NAMALWA (cell line): ENCODE measurements at regions not wholly inside any gene's neighbourhood (a gene's known extent, or its start where the extent isn't known, plus 50 kb on each side); places are given as distances from the start of the nearest gene placed in this dataset.
"Not testable (repeated sequence)": the region's sequence is repeated elsewhere in the genome, so short reads cannot be mapped to it uniquely, and the experiment has no call there.

Experiments used
- DNase-seq: peaks from one replicate; pipeline ENCODE4 v3.0.0-alpha.2; 2015; ENCODE audit warnings: low spot score

DNA sequence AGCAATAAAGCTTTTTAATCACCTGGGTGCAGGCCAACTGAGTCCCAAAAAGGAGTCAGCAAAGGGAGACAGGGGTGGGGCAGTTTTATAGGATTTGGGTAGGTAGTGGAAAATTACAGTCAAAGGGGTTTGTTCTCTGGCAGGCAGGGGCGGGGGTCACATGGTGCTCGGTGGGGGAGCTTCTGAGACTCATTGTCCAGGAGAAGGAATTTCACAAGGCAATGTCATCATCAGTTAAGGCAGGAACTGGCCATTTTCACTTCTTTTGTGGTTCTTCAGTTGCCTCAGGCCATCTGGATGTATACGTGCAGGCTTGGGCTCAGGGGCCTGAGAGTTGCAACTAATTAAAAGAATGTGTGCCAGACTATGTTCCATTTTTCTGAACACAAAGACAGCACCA is 147.5 kb upstream of the SCN7A start:
- not testable (repeated sequence) for DNase-seq

DNA sequence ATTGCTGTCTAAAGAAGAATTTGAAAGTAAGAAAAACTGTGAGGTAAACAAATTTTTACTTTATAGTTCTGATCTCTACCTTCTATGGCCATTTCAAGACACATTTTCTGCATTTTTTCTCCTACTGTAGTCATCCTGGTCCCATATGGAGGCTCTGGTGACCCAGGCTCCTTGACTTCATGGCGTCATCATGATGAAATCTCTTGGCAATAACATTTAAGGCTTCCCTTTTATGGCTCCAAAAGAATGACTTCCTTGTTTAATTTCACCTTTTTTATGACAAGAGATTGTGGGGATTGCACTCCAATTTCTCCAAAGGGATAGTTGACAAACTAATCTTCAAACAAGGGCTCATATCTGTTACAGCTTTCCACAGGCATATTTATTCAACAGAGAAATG is 143.0 kb upstream of the SCN7A start:
- no peak for DNase-seq

DNA sequence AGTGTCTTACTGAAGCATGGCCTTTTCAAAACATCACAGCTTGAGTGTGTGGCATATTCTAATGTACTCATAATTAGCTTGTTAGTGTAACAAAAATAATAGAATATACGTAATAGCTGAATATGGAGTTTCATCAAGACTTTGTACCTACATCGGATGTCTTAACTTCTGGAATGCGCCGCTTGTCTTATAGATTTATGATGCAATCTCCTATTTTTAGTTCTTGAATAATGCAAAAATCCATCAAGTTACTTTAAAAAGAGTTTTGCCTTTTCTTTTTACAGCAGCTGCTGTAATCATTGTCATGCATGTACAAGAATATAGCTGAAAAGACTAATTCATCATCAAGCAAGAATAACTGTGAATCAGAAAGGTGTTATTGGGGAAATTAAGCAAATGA is 140.7 kb upstream of the SCN7A start:
- DNase-seq: no peak

DNA sequence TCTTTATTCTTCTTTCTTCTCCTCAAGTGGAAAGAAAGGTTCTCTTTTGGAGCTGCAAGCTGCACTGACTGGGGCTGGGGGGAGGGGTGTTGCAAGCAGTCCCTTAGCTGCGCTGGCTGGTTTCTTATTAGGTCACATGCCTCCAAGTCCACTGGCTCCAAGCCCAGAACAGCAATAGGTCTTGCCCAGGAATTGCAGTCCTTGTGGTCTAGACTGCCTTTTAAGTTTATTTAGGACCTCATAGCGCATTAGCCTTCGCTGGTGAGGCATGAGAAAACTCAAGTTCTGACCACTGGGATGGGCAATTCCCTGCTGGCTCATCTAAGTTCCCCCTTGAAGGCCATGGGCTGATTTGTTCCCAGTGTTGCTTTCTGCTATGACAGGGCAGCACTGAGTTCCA is 138.6 kb upstream of the SCN7A start:
- no peak for DNase-seq

DNA sequence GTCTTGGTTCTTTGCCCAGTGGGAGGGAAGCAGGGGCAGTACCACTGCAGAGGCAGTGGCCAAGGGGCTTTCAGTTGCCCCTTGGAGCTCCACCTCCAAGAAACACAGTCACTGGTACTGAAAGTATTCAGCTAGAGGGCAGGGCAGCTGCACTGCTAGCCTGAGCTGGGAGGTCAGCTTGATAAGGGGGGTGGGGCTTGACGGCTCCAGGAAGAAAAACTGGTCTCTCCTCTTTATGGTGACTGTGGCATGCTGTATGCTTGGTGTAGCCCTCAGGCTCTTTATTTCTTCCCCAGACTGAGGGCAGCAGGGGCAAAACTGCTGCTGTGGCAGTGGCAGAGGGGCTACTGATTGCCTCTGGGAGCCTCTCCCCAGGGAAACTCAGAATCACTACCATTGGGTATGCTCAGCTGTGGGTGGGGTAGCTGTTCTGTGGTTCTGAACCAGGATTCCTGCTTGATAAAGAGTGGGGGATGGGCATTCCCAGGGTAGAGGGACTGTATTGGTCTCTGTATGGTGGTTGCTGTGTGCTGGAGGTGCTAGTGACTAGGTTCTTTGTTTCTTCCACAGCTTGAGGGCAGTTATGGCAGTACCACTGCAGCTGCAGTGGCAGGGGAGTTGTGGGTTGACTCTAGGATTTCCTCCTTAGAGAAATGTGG is 134.6 kb upstream of the SCN7A start:
- no peak for DNase-seq

DNA sequence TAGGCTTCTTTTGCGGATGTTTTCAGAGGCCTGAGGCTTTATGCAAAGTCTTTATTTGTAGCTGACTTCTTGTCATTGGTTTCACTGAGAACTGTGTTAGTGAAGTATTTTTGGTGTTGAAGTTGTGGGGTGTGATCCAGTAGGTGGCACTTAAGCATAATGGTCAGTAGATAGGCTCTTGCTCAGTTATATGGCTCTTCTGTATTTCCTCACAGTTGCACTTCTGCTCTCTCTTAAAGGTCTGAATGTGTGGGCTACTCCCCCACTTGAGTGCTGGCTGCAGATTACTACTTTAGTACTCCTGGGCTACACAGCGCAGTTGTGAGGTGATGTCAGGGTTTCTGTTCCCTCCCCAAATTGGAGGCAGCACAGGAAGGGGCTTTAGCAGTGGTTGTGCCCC is 133.8 kb upstream of the SCN7A start:
- DNase-seq: no peak

DNA sequence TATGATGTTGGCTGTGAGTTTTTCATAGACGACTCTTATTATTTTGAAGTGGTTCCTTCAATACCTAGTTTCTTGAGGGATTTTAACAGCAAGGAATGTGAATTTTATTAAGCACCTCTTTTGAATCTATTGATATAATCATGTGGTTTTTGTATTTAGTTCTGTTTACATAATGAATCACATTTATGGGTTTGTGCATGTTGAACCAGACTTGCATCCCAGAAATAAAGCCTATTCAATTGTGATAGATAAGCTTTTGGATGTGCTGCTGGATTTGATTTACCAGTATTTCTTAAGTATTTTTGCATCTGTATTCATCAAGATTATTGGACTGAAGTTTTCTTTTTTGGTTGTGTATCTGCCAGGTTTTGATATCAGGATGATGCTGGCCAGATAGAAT is 131.6 kb upstream of the SCN7A start:
- DNase-seq: no peak

DNA sequence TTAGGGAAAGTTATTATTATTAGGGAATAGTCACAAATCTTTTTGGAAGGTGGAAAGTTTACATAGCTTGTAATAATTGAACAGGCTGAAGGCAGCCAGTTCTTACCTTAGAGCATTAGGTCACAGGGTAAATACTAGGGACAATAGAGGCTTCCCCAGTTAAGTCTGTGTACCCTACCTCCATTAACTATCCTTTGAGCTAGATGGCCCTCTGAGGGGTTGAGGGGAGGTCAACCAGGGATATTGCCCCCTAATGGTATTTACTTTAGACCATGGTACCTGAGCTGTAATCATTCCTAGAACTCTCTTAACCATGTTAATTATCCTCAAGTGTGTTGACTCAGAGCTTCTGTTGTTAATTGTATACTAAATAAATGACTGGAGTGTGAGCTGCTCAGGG is 120.5 kb upstream of the SCN7A start:
- no peak for DNase-seq

DNA sequence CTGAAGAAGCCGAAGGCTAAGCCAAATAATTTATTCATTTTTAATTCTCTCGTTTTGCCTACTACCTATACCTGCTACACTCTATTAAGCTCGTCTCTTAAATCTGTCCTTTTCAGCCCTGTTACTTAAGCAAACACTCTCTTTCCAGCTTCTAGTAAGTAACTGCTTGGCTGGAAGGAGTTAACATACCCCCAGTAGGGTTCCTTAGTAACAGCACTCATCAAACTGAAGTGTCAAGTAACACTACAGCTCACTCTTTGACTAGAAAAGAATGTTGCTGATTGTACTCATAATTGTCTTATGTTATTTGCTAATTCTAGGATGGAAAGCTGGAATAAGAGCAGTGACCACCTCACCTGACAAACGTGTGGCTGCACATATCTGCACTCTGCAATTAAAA is 120.0 kb upstream of the SCN7A start:
- DNase-seq: no peak

DNA sequence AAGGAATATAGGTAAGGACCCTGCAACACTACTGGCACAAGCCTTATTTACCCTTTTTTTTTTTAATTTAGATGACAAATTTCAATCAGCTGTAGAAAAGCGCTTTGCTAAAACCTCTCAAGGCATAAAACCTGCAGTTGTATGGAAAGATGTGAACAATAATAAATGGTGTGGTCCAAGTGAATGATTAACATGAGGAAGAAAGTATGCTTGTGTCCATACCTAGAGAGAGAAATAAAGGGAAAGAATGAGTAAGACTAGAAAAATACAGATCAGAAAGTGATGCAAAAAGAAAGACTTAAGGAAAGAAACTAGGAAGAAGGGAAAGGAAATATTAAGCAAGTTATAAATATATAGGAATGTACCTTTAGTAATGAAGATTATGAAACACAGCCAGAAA is 119.2 kb upstream of the SCN7A start:
- no peak for DNase-seq

DNA sequence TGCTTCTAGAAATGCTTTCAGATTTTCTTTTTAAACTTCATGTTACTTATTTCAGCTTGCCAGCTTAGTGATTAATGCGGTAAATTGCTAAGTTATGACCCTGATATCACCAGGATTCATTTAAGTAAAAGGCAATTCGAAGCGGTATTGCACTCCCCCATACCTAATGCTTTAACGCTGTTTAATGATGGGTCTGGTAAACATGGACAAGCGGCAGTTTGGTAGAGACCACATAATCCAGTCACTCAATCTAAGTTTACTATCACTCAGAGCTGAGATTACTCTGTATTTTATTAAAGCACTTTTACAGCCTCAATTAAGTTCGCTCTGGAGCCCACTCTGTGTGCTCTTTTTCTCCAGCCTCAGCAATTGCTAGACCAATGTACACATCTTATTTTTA is 118.2 kb upstream of the SCN7A start:
- DNase-seq: no peak

DNA sequence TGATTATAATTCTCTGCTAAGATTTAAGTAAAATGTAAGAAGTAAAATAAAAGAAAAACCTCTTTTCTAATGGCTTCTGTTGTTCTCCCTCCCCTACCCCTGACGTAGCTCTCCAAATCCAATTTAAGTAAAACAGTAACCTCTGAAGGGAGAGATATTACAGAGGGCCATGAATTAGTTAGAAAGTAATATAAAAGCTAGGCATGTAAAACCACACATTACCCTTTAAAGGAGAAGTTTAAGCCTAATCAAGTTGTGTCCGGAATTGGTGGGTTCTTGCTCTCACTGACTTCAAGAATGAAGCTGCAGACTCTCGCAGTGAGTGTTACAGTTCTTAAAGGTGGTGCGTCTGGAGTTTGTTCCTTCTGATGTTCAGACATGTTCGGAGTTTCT is 116.9 kb upstream of the SCN7A start:
- no peak for DNase-seq

DNA sequence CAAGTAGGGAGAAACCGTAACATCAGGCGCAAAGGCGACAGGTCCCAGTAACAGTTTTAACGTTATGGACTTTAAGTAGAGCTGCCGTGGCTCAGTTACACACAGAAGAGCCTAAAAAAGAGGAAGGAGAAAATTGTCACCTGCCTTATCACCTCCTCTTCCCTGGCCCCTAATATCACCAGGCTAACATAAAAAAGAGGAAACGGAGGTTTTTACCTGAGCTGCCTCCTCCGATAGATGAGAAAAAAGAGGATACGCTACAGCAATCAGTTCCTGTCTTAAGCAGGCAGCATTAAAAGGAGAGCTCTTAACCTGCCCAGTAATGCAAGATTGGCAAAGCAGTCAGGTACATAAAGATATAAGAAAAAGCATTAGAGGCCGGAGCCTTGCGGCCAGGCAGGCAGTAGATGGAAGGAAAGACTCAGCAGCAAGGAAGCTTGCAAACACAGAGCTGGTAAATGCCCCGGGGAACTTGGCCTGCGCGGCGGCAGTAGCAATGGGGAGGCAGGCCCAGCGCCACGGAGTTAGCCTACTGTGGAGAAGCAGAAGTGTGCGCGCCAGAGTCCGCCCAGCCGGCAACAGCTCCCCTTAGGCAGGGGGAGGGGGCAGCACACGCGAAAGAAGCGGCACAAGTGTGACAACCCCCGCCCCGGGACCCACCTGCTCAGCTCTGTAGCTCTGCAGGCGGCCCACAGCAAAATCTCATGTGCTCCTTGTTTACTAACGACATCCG is 116.3 kb upstream of the SCN7A start:
- no peak for DNase-seq

DNA sequence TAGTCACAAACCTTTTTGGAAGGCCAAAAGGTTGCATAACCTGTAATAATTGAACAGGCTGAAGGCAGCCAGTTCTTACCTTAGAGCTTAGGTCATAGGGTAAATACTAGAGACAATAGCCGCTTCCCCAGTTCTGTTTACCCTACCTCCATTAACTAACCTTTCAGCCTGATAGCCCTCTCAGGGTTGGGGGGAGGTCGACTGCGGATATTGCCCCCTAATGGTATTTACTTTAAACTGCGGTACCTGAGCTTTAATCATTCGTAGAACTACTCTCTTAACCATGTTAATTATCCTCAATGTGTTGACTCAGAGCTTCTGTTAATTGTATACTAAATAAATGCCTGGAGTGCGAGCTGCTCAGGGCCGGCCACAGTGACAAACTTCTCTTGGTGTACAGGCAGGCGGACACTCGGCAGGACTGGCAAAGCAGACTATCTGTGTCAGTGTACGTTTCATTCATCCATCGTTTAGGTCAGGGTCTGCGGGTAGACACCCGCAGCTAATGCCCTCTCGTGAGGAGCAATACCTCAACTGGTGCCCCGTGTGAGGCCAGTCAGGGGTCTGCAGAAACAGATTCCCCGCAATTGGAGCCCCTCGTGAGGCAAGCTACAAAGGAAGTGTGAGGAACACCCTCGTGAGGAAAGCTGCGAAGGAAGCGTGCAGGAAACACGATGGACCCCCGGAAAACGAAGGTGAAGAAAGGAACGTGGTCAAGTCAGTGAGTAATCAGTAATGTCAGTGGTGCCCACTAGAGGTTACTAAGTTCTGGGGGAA is 115.3 kb upstream of the SCN7A start:
- no peak for DNase-seq

DNA sequence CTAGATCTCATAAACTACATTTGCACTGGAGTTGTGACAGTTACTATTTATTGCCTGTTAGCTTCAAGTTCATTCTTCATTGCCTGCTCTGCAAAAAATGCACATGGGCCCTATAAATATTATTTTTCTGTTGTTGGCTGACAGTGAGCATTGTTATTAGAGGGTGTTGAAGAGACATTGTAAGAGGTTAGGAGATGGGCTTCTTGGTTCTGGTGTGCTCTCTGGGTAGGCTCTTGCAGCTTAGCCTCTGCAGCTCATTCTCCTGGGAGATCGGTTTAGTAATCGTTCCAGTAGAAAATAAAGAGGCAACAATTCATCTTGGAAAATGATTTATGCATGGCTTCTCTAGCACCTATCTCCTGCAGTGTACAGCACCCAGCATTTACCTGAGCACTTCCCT is 113.8 kb upstream of the SCN7A start:
- DNase-seq: no peak

DNA sequence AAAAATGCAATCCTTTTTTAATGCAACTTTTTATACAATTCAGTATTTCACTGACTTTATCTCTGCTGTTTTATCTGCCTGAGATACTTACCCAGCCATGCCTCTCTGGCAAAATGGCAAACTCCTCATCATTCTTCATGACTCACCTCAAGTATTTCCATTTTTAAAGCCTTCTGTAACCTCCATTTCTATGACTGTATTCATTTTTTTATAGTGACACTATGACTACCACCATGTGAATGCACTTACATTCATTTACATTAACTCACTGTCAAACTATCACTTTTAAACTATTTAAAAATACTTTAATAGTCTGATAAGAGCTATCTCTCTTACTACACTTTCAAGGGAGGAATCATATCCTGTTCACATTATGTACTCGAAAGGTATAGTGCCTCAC is 99.4 kb upstream of the SCN7A start:
- DNase-seq: no peak

DNA sequence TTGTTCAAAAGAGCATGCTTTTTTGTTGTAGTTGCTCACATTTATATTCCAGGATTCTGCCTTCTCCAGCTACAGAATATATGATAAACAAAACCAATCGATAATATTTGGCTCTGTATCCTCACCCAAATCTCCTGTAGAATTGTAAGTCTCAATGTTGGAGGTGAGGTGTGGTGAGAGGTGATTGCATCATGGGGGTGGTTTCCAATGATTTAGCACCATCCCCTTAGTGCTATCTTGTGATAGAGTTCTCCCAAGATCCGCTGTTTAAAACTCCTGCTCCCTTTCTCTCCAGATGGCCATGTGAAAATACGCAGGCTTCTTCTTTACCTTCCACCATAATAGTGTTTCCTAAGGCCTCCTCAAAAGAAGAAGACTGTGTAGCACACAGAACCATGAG is 98.7 kb upstream of the SCN7A start:
- DNase-seq: no peak

DNA sequence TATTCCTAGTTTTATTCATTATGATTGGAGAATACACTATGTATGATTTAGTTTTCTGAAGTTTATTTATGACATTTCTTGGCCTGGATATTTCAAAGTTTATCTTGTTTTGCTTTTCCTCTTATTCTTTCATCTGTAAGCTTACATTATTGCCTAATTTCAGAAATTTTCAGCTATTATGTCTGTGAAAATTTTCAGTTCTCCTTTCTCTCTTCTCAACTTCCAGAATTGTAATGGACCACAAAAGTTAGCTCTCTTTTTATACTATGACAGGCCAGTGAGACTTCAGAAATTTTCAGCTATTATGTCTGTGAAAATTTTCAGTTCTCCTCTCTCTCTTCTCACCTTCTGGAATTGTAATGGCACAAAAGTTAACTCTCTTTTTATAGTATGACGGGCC is 97.2 kb upstream of the SCN7A start:
- no peak for DNase-seq

DNA sequence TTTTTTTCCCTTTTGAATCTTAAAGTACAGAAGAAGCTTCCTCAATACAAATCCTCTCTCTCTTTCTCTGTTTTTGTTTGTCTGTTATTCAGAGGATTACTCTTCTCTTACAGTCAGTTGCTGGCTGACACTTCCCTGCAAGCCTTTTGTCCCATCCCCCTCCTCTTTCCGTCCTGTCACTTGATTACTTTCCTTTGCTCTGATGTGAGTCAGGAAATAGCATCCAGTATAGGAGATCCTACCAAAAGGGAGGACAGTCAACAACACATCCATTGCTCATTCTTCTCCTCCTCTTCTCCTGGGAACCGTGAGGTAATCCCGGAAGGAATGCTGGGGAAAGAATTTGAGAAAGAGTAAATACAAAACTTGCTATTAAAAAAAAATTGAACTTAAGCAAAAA is 79.3 kb upstream of the SCN7A start:
- DNase-seq: no peak

DNA sequence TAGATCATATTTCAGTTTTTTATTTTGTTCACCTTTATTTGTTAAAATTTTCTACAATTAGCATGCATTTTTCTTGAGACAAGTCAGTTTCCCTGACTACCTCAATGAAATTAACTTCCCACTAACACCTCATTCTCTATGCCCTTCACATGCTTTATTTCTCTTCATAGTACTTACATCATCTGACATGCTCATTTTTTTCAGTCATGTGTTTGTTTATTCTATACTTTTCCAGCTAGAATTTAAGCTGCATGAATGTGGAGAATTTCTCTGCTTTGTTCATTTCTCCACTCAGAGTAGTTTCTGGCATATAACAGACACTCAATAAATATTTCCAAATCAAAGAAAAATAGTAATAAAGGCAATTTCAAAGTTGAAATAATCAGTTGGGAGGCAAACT is 78.9 kb upstream of the SCN7A start:
- no peak for DNase-seq

DNA sequence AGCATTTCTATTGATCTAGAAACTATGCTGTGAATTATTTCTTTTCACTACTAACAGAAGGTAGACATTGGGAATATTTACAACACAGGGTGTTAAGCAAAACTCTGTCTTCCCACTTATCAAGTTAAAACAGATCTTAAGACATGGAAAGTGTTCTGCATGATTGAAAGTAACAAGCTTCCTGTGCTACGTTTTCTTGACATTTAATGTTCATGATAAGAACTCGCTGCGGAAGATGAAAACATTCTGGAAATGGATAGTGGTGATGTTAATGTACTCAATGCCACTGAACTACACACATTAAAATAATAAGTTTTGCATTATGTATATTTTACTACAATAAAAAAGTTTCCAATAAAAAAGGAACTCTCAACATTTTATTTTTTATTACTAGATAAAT is 74.4 kb upstream of the SCN7A start:
- no peak for DNase-seq

DNA sequence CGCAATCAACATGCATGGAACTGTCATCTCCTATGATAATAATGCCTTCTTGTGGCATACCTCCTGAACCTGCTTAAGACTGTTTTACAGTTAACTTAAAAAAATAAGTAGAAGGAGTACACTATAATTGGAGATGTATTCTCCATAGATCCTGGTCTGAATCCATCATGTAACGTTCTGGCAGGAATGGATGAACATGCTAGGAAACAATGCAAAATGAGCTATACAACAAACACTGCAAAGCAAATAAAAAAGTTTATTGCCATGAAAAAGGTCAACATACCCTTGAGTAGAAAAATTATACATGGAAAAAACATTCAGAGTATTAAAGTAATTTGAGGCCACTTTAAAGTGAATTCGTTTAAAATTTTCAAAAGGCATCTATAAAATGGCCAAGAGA is 71.5 kb upstream of the SCN7A start:
- DNase-seq: no peak

DNA sequence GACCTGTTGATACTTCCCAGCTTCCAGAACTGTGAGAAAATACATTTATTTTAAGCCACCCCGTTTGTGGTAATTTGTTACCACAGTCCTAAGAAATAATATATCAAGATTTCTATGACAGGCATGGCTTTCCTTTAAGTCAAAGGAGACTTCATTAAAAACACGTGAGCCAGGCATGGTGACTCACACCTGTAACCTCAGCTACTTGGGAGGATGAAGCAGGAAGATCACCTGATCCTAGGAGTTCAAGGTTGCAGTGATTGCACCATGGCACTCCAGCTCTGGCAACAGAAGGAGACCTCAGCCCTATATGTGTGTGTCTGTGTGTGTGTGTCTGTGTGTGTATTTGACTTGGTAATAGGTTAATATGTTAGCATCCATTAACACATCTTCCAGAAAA is 69.8 kb upstream of the SCN7A start:
- no peak for DNase-seq

DNA sequence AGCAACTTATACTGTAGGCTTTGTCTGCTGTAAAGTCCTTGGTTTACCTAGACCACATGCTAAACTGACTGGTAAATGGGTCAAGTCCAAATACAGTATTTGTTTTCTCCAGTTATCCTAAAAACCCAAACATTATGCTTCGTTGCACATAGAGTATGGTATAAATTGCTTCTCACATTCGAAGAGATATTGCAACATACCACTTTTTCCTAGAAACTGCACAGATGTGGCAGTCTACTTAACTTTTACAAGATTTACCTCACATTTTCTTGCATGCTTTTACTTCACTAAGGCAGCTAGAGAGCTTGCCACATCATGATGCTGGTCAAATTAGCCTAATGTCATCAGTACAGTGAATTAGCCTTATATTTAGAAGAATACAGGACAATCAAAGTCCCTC is 66.0 kb upstream of the SCN7A start:
- DNase-seq: no peak
